Skin of body (tissue), 1 donor: ENCODE measurements at regions not wholly inside any gene's neighbourhood (a gene's known extent, or its start where the extent isn't known, plus 50 kb on each side); places are given as distances from the start of the nearest gene placed in this dataset.

Experiments used
- DNase-seq: peaks from one replicate; lab custom pipeline; 2025; lab: John Stamatoyannopoulos, UW

- DNase-seq, result no peak
Measured at GRCh38 chr16:54454616-54455015, 168.0 kb upstream of the IRX3 start.

GRCh38 chr16:54453871-54454270 lies 167.3 kb upstream of the IRX3 start:
- DNase-seq, result no peak

GRCh38 chr16:54447576-54448440 lies 161.2 kb upstream of the IRX3 start:
- DNase-seq, result no peak

- no peak for DNase-seq
Measured at GRCh38 chr16:54446639-54447038, 160.1 kb upstream of the IRX3 start.

- no peak for DNase-seq
Measured at GRCh38 chr16:54444851-54445458, 158.4 kb upstream of the IRX3 start.

- no peak for DNase-seq
Measured at GRCh38 chr16:54443839-54444238, 157.3 kb upstream of the IRX3 start.

- no peak for DNase-seq
Measured at GRCh38 chr16:54443352-54443751, 156.8 kb upstream of the IRX3 start.

- DNase-seq, result no peak
Measured at GRCh38 chr16:54442864-54443263, 156.3 kb upstream of the IRX3 start.

- DNase-seq, result no peak
Measured at GRCh38 chr16:54438469-54438868, 151.9 kb upstream of the IRX3 start.

GRCh38 chr16:54437921-54438320 lies 151.3 kb upstream of the IRX3 start:
- DNase-seq, result no peak

GRCh38 chr16:54437401-54437800 lies 150.8 kb upstream of the IRX3 start:
- no peak for DNase-seq

- no peak for DNase-seq
Measured at GRCh38 chr16:54436346-54436745, 149.8 kb upstream of the IRX3 start.

- no peak for DNase-seq
Measured at GRCh38 chr16:54434859-54435258, 148.3 kb upstream of the IRX3 start.

GRCh38 chr16:54432897-54433229 lies 146.3 kb upstream of the IRX3 start:
- DNase-seq, result no peak

GRCh38 chr16:54431997-54432896 lies 145.7 kb upstream of the IRX3 start:
- no peak for DNase-seq

- no peak for DNase-seq
Measured at GRCh38 chr16:54431041-54431996, 144.7 kb upstream of the IRX3 start.

- DNase-seq, result no peak
Measured at GRCh38 chr16:54430491-54431030, 144.0 kb upstream of the IRX3 start.

GRCh38 chr16:54429029-54429428 lies 142.4 kb upstream of the IRX3 start:
- no peak for DNase-seq

- no peak for DNase-seq
Measured at GRCh38 chr16:54426553-54426849, 139.9 kb upstream of the IRX3 start.

- DNase-seq, result no peak
Measured at GRCh38 chr16:54425681-54426552, 139.3 kb upstream of the IRX3 start.
